ENCODE measurements at regions not wholly inside any gene's neighbourhood (a gene's known extent, or its start where the extent isn't known, plus 50 kb on each side); places are given as distances from the start of the nearest gene placed in this dataset.
"Not testable (repeated sequence)": the region's sequence is repeated elsewhere in the genome, so short reads cannot be mapped to it uniquely, and the experiment has no call there.

DNA sequence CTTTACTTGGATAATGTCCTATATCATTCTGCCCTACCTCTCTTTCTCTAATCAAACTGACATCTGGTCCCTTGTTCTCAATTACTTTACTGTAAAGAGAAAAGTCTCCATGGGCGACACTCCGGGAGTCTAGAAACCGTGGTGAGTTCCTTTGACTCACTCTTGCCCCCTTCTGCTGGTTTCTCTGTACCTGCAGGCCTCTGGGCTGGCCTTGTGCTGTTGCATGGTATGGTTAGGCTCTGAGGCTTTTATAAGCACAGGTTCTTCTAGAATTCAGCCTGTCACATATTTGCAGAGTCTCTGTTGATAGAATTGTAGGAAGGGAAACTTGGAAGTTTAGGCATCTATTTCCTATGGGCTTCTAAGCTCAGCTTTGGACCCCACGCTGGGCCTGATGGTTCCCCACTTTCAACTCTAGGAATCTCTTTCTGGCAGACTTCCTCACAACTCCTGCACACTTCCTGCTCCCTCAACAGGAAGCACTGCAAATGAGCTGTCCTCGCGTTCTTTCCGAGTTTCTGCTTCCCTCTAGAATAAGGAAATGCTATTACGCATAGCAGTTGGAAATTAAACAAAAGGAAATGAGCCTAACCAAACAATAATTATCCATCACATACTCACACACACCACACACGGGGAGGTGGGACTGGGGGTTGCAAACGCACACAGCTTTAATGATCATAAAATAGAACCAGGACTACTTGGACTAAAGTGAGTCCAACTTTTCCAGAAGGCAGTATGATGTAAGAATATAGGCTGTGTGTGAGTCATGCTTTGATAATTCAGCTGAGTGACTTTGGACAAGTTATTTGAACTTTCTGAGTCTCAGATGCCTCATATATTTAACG lies 683.3 kb downstream of the QKI start:
- Mint-ChIP-seq H3K27ac (no peak overlapping the region), H3K4me3 (no peak overlapping the region), H3K27me3 (peaks cover 32% of the 10 kb centered on the region), H3K9me3 (peaks cover 5 to 15% of the 10 kb centered on the region in 2 donors), H3K4me1 (no peaks in the 10 kb centered on the region)
- DNase-seq (no peak), ATAC-seq (no peak)

DNA sequence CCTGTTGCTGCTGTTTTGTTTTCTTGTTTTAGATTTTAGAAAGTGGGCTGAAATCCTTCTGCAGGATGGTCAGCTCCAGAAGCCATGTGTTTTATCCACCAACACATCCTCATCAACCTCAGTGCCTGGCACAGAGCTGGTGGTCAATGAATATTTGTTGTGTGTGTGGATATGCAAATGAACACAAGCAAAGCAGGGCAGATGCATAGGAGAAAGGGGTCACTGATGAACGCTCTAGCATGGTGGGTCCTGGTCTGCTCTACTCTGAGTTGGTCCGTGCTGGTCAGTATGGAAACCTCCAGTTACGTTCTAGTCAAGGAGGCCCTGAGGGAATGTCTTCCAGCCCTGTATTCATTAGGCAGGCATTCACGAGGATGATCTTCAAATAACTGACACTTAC lies 682.5 kb downstream of the QKI start:
- H3K4me1 Mint-ChIP-seq = no peaks in the 10 kb centered on the region
- ATAC-seq (no peak), DNase-seq (no peak)
- H3K4me3 Mint-ChIP-seq = no peak overlapping the region
- H3K9me3 Mint-ChIP-seq = peaks cover 5 to 15% of the 10 kb centered on the region in 2 donors
- no peak overlapping the region for H3K27ac Mint-ChIP-seq
- peaks cover 25% of the 10 kb centered on the region for H3K27me3 Mint-ChIP-seq

DNA sequence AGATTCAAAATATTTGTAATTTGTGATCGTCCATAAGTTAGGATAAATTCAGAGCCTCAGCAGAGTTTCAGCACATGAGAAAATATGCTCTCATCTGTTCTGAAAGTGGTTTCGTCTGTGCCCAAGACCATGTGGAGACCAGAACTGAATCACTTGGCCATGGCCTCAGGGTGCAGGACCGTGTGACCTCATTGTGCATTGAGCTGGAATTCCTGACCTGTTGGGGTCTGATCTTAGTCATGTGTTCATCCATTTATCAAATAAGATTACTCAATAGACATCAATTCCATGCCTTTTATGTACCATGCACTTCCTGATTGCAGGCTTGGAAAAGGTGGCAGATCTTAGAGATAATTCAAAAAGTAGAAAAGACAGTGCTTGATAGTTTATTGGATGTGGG lies 680.5 kb downstream of the QKI start:
- no peaks in the 10 kb centered on the region for H3K4me1 Mint-ChIP-seq
- H3K27me3 Mint-ChIP-seq = peaks cover 17% of the 10 kb centered on the region
- H3K9me3 Mint-ChIP-seq = peaks cover 5 to 15% of the 10 kb centered on the region in 2 donors
- DNase-seq = no peak
- no peak overlapping the region for H3K4me3 Mint-ChIP-seq
- no peak for ATAC-seq
- no peak overlapping the region for H3K27ac Mint-ChIP-seq

DNA sequence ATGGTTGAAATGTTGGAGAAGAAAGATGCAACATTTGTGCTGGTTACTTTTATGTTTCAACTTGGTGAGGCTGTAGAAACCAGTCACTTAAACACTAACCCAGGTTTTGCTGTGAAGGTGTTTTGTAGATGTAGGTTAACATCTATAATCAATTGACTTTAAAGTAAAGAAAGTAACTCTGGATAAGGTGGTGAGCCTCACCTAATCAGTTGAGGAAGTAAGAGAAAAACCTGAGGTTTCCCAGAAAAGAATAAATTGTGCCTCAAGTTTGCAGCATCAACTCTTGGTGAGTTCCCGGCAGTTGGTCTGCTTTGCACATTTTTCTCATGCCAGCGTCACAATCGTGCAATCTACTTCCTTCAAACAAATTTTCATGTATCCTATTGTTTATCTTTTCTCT lies 673.4 kb downstream of the QKI start:
- ATAC-seq (no peak), DNase-seq (no peak)
- no peaks in the 10 kb centered on the region for H3K9me3 Mint-ChIP-seq
- peaks cover 17% of the 10 kb centered on the region for H3K27me3 Mint-ChIP-seq
- peaks cover 14% of the 10 kb centered on the region for H3K4me1 Mint-ChIP-seq
- no peak overlapping the region for H3K4me3 Mint-ChIP-seq
- H3K27ac Mint-ChIP-seq = no peak overlapping the region

DNA sequence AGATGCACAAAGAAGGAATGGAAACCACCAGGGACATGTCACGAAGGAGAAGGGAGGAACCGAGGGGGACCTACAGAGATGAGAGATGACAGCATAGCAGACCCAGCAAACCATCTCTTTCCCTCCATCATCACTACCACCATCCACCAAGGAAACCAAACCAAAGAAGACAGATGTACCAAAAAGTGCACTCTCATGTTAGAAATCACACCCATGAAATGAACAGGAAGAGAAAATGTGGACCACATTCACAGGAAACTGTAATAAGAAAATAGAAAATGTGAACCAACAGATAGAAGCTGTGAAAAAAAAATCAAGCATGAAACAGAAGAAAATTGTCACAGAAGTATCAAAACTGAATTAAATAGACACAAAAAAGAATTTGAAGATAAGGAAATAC lies 672.7 kb downstream of the QKI start:
- no peaks in the 10 kb centered on the region for H3K9me3 Mint-ChIP-seq
- ATAC-seq (no peak), DNase-seq (no peak)
- peaks cover 14% of the 10 kb centered on the region for H3K4me1 Mint-ChIP-seq
- H3K27me3 Mint-ChIP-seq = peaks cover 17% of the 10 kb centered on the region
- H3K4me3 Mint-ChIP-seq = no peak overlapping the region
- H3K27ac Mint-ChIP-seq = no peak overlapping the region

DNA sequence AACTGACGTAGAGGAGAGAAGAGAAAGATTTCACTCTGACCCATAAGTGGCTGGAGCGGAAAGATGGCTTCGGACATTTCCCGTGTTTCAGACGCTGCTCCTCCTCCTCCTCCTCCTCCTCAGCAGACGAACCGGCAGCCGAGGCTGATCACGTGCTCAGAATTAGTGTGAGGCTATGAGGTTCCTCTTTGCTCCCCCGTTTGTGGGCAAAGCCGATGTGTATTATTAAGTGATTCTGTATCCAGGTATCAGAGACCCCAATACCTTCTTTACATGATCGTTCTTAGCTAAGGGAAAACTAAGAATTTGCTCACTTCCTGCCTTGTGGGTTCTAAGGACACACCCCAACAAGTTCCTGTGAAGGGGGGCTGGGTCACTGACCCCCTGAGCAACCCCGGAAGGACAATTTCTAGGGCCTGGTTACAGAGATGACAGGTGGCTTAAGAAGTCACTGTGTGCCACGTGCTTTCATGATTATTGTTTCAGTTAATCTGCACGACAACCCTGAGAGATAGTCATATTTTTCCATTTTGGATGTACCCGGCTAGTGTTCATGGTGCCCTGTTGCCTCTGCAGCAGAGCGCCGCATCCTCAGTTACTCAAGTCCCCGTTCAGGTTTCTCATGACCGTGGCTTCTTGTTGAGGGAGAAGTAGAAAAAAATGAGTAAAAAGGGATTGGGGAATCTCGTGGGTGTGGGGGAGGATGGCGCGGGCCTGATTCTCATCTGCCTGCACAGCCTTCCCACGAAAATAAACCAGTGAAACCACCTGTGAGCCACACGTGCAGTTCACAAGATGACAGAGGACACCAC lies 671.8 kb downstream of the QKI start:
- Mint-ChIP-seq H3K4me3 (peak overlapping the region in 1 of 2 donors; percentile 49), H3K4me1 (peaks cover 14% of the 10 kb centered on the region), H3K27ac (no peak overlapping the region), H3K27me3 (peaks cover 17% of the 10 kb centered on the region), H3K9me3 (no peaks in the 10 kb centered on the region)
- ATAC-seq (no peak), DNase-seq (no peak)

DNA sequence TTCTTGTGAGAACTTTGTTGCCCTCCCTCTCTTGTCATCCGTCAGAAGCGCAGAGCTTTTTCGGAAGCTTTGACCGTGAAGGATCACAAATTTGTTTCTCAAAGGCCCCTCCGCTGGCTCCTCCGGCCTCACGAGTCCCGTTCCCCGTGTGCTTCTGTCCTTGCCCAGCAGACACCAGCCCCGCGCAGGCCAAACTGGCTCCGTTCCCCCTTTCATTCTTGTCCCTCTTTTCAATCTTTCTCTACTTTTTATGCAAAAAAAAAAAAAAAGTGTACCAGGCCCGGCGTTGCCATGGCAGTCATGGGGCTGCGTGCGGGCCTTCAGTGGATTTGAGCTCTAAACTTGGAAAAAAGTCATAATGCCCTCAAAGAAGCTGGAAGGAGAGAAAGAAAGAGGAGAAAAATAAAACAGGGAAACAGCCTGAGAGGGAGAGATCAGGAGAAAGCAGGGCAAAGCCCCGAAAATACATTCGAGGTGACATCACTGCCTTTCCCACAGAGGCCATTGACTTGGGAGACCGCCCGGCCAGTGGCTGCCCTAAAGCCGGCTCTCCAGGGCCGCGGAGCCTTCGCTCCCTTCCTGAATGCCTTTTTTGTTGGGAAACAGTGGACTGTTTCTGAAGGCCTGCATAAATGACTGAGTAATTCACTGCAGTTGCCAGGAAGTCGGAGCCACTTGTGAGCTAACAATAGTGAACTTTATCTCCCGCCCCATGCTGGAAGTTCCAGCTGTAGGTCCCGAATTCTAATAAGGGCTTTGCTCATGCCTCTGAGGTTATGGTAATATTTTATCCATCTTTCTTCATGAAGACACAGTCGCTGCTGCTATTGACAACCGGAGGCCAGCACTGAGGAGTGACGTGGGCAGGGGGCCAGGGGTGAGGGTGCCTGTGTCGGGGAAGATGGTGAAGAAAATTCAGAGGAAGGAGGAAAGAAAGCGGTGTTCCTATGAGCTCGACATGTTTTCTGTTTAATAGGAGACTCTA lies 670.9 kb downstream of the QKI start:
- ATAC-seq = no peak
- peaks cover 17% of the 10 kb centered on the region for H3K27me3 Mint-ChIP-seq
- peaks cover 14% of the 10 kb centered on the region for H3K4me1 Mint-ChIP-seq
- peak overlapping the region in 1 of 2 donors; percentile 49 for H3K4me3 Mint-ChIP-seq
- H3K9me3 Mint-ChIP-seq = no peaks in the 10 kb centered on the region
- no peak for DNase-seq
- H3K27ac Mint-ChIP-seq = no peak overlapping the region

DNA sequence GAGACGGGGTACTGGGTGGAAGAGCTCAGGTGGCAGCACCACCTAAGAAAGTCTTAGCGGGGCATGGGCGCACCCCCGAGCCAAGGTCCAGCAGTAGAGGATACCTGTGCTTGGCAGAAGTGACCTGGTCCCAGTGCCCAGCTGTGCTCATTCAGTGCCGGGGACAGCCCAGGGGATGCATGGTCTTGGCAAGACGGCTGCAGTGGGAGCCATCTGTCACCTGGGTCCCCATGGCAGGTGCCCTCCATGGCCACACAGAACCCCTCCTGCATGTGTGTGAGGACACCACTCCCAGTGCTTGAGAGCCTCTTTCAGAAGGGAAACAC lies 664.7 kb downstream of the QKI start:
- H3K9me3 Mint-ChIP-seq = peaks cover 5 to 13% of the 10 kb centered on the region in 2 donors
- peaks cover 9% of the 10 kb centered on the region for H3K27me3 Mint-ChIP-seq
- no peak overlapping the region for H3K4me3 Mint-ChIP-seq
- DNase-seq = no peak
- H3K4me1 Mint-ChIP-seq = no peaks in the 10 kb centered on the region
- ATAC-seq = peak; percentile 37
- H3K27ac Mint-ChIP-seq = no peak overlapping the region

DNA sequence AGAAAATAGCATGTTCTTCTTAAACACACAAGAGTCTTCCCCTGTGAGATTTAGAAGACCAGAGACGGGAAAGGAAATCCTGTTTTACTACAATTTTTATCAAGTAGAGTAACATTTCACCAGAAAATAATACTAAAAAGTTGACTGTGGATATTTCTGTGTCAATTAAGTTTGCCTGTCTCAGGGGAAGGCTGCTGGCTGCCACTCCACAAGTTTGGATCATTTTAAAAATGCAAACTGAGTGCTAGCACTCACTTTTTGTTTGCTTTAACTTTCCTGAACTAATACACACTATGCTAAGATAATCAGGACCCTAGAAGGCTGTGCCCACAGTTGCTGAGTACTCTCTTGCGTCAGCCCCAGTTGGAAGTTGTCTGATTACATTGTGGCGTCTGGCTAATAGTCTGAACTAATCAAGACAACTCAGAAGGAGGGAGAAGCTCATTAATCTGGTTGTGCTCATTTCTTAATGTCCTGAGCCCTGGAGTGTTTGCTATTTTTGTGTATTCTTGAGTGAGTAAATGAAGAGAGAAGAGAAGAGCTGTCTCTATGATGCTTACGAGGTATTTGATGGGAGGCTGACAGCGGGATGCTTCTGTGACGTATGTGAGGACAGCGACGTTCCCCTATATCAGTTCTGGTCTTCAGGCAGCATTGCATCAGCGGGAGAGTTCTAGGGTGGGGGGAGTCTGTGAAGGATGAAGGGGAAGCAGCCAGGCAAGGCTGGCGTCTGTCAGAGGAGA lies 664.2 kb downstream of the QKI start:
- Mint-ChIP-seq H3K4me3 (no peak overlapping the region), H3K27ac (no peak overlapping the region), H3K9me3 (peaks cover 5 to 13% of the 10 kb centered on the region in 2 donors), H3K4me1 (no peaks in the 10 kb centered on the region), H3K27me3 (peaks cover 9% of the 10 kb centered on the region)
- ATAC-seq = no peak
- no peak for DNase-seq

DNA sequence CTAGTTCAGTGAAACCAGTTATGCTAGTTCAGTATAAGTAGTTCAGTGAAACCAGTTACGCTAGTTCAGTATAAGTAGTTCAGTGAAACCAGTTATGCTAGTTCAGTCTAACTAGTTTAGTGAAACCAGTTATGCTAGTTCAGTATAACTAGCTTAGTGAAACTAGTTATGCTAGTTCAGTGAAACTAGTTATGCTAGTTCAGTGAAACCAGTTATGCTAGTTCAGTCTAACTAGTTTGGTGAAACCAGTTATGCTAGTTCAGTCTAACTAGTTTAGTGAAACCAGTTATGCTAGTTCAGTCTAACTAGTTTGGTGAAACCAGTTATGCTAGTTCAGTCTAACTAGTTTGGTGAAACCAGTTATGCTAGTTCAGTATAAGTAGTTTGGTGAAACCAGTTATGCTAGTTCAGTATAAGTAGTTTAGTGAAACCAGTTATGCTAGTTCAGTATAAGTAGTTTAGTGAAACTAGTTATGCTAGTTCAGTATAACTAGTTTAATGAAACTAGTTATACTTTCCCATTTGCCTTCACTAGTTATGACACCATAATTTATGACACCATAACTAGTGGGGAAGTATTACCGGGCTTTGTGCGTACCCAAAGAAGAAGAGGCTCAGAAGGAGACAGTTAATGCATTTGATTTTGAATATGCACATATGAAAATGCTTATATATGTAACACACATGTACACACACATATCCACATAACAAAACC lies 662.5 kb downstream of the QKI start:
- ATAC-seq, H3K27ac Mint-ChIP-seq, H3K27me3 Mint-ChIP-seq, H3K4me1 Mint-ChIP-seq, H3K4me3 Mint-ChIP-seq, DNase-seq: not testable (repeated sequence)
- peaks cover 10 to 20% of the 10 kb centered on the region in 2 donors for H3K9me3 Mint-ChIP-seq

DNA sequence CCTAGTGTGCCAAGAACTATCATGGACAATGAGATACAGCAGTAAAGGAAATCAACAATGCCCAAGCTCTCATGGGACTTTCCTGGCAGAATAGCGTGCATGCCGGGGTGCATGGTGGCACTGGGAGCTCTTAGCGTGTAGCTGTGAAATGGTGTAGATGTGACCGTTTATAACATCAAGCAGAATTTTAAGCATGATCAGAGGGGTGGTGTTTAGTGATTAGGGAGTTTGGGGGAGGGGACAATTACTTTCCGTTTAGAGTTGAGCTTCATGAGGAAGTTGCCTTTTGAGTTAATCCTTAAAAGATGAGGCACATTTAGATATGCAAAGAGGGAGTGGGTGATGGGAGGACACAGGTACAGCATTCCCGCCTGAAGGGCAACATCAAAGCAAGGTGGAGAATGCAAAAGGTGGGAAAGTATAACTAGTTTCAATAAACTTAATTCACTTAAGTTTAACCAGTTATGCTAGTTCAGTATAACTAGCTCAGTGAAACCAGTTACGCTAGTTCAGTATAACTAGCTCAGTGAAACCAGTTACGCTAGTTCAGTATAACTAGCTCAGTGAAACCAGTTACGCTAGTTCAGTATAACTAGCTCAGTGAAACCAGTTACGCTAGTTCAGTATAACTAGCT lies 661.6 kb downstream of the QKI start:
- DNase-seq = no peak
- Mint-ChIP-seq H3K27me3 (peaks cover 9% of the 10 kb centered on the region), H3K4me3 (no peak overlapping the region), H3K9me3 (peaks cover 10 to 20% of the 10 kb centered on the region in 2 donors), H3K4me1 (no peaks in the 10 kb centered on the region), H3K27ac (no peak overlapping the region)
- no peak for ATAC-seq

DNA sequence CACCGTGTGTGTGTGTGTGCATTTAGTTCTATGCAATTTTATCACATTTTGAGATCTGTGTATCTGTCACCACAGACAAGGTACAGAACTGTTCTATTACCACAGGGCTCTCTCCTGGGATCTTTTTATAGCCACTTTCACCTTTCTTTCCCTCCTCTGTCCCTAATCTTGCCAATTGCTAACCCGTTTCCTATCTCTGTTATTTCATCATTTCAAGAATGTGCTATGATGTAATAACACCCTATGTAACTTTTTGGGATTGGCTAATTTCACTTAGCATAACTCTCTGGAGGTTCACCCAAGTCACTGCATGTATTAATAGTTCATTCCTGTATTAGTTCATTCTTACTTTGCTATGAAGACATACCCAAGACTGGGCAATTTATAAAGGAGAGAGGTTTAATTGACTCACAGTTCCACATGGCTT lies 657.7 kb downstream of the QKI start:
- Mint-ChIP-seq H3K9me3 (peaks cover 10 to 15% of the 10 kb centered on the region in 2 donors), H3K4me1 (no peaks in the 10 kb centered on the region), H3K27ac (no peak overlapping the region), H3K4me3 (no peak overlapping the region), H3K27me3 (no peaks in the 10 kb centered on the region)
- no peak for ATAC-seq
- no peak for DNase-seq

DNA sequence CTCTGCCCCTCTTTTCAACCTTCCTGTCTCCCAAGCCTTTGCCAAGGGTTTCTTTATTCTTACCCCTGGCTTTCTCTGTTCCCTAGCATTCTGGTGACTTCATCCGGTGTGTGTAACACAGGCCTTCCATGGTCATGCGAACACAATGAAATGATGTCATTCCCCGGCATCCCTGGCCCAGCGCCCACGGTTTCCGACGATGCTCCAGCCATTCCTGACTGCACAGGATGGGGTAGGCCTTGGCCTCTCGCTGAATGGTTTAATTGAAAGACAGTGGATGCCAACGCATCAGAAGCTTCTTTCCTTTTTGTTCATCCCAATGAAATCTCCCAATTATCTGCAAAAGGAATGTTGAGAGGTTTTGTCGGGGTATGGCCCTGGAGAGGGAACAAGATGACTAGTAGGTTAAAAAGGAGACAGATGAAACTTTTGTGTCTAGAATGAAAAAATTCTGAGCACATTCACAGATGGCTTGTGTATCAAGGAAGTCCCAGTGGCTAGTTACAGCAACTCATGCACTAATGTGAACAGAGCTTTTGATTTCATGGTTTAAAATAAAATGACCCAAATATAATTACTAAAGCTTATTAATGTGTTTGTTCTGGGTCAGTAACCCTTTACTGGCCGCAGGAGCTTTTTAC lies 655.0 kb downstream of the QKI start:
- Mint-ChIP-seq H3K9me3 (peaks cover 5 to 7% of the 10 kb centered on the region in 2 donors), H3K27ac (no peak overlapping the region), H3K4me3 (no peak overlapping the region), H3K27me3 (no peaks in the 10 kb centered on the region), H3K4me1 (no peaks in the 10 kb centered on the region)
- DNase-seq (no peak), ATAC-seq (no peak)

All from stimulated activated naive CD8-positive, alpha-beta T cell treated with anti-CD3 and anti-CD28 coated beads, Interleukin-15, amount 100 ng/mL, for 72 hours (primary cell).